ENCODE measurements at regions not wholly inside any gene's neighbourhood (a gene's known extent, or its start where the extent isn't known, plus 50 kb on each side); places are given as distances from the start of the nearest gene placed in this dataset.

DNA sequence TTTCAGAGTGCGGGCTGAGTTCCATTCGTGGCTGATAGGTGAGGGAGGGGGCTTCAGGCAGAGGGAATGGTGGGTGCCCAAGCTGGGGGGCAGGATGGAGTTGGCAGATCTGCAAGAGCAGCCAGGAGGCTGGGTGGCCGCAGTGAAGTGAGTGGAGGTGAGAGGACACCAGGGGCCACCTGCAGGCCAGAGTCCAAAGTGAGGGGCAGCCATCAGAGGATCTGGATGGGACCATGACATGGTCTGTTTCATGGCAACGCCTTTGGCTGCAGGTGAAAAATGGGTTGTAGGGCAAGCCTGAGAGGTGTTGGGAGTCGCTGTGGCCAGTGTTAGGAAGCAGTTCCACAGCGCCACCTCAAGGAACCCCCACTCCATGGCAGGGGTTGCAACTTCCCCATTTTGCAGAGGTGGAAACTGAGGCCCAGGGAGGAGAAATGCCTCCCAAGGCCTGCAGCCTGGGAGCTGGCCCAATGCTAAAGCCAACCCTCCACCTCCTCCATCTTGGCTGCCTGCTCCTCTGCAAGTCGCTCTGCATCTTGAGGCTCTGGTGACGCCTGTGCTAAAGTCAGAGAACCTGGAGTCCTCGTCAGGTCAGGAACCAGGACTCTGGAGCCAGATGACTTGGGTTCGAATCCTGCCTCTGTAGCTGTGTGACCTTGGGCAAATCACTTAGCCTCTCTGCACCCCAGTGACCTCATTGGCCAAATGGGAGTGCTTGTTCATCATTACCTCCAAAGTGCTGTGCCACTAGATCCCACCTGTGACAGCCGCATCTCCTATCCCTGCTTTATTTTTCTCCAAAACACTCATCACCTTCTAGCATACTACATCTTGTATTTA, 153.8 kb downstream of the CEBPB start:
- Histone ChIP-seq H3K27ac (ENCODE audit: low read length) (no peak overlapping the region), H3K27me3 (replicated peaks; ENCODE audit: insufficient read depth, low read length) (peaks cover 94% of the 10 kb centered on the region), H2AFZ (ENCODE audit: low read length) (no peak overlapping the region), H3K9me2 (replicated peaks; ENCODE audit: insufficient read depth, low read length) (no peaks in the 10 kb centered on the region), H3F3A (ENCODE audit: insufficient read depth, low read length) (0 out of 2 replicates have a peak, but pooled peaks cover under 1% of the 10 kb centered on the region), H3K36me3 (replicated peaks; ENCODE audit: insufficient read depth, low read length) (no peaks in the 10 kb centered on the region), H4K20me1 (ENCODE audit: insufficient read depth, low read length) (0 out of 2 replicates have a peak, but pooled peaks cover 4% of the 10 kb centered on the region), H3K79me2 (ENCODE audit: low read length) (no peaks in the 10 kb centered on the region), H3K9ac (ENCODE audit: low read length) (no peak overlapping the region), H3K4me3 (ENCODE audit: low read length) (no peak overlapping the region), H3K4me2 (ENCODE audit: low read depth, low read length) (no peak overlapping the region), H3K9me3 (replicated peaks; ENCODE audit: insufficient read depth, low read length) (no peaks in the 10 kb centered on the region), H3K4me1 (ENCODE audit: low read length) (peaks cover 1% of the 10 kb centered on the region)
- DNase-seq, result no peak
- TF ChIP-seq CTCF (IDR thresholded peaks at IDR 0.05; ENCODE audit: low read length), result peak; percentile 23
- TF ChIP-seq EZH2 (optimal IDR thresholded peaks at IDR 0.05; ENCODE audit: low read depth, low read length), result no peak
- TF ChIP-seq EZH2phosphoT487 (IDR thresholded peaks at IDR 0.05; ENCODE audit: low read length), result no peak

DNA sequence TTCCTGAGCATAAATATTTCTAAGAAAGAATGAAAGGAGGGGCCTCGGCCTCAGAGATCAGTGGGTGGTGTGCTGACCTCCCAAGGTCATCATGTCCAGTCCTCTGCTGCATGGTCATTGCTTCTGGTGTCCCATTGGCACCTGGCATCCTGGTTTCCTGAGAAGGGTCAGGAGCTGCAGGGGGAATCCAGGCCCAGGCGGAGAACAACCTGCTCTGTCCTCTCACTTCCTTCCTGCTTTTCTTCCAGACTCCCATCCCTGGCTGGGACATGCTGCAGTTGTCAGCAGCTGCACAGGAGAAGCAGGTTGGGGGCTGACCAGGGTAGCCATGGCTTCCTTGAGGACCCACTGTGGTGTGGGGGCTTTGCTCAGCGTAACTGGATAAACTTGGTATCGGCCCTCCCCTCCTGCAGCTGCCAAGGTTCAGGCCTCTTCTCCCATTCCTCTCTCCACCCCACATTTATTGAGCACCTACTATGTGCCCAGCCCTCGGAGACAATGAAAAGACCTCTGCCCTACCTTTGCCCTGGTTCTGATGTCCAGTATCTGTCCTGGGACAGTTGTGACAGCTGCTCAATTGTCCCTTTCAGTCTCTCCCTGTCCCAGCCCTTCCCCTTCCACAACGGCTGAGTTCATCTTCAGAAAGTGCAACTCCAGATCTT, 155.2 kb downstream of the CEBPB start:
- no peak overlapping the region for H3K27ac ChIP-seq (ENCODE audit: low read length)

More for the DNA sequence above, 155.2 kb downstream of the CEBPB start:
- H3K4me3 ChIP-seq (ENCODE audit: low read length), result no peak overlapping the region
- H3F3A ChIP-seq (ENCODE audit: insufficient read depth, low read length), result no peaks in the 10 kb centered on the region
- H3K79me2 ChIP-seq (ENCODE audit: low read length), result no peaks in the 10 kb centered on the region
- no peak overlapping the region for H3K4me2 ChIP-seq (ENCODE audit: low read depth, low read length)
- H3K9me3 ChIP-seq (replicated peaks; ENCODE audit: insufficient read depth, low read length), result no peaks in the 10 kb centered on the region
- no peak for DNase-seq
- no peak overlapping the region for H2AFZ ChIP-seq (ENCODE audit: low read length)
- 0 out of 2 replicates have a peak, but pooled peaks cover 4% of the 10 kb centered on the region for H4K20me1 ChIP-seq (ENCODE audit: insufficient read depth, low read length)
- peaks cover 98% of the 10 kb centered on the region for H3K27me3 ChIP-seq (replicated peaks; ENCODE audit: insufficient read depth, low read length)
- H3K4me1 ChIP-seq (ENCODE audit: low read length), result peaks cover 6% of the 10 kb centered on the region
- H3K9me2 ChIP-seq (replicated peaks; ENCODE audit: insufficient read depth, low read length), result no peaks in the 10 kb centered on the region
- no peak overlapping the region for H3K9ac ChIP-seq (ENCODE audit: low read length)
- TF ChIP-seq EZH2phosphoT487 (IDR thresholded peaks at IDR 0.05; ENCODE audit: low read length) (no peak), EZH2 (optimal IDR thresholded peaks at IDR 0.05; ENCODE audit: low read depth, low read length) (no peak), CTCF (IDR thresholded peaks at IDR 0.05; ENCODE audit: low read length) (no peak)
- H3K36me3 ChIP-seq (replicated peaks; ENCODE audit: insufficient read depth, low read length), result no peaks in the 10 kb centered on the region
